Ovary (tissue), 7 donors: ENCODE measurements at regions not wholly inside any gene's neighbourhood (a gene's known extent, or its start where the extent isn't known, plus 50 kb on each side); places are given as distances from the start of the nearest gene placed in this dataset.

Source experiments
- DNase-seq, 5 donors: peaks; one replicate each; pipeline ENCODE4 v3.0.0-alpha.2; 2019 to 2020
- H3K27ac ChIP-seq, 2 donors: fragments of 200-600 bp; one replicate each; pipeline versions ENCODE4 v1.5.1 to v1.8.0; 2019 to 2022
- H3K27me3 ChIP-seq: fragments of 200-600 bp; one replicate; pipeline ENCODE4 v1.8.0; 2022
- H3K36me3 ChIP-seq: fragments of 200-600 bp; sonication (generic); one replicate; pipeline ENCODE4 v1.5.1; 2019
- H3K4me1 ChIP-seq: one replicate; pipeline ENCODE4 v1.8.1; 2013; ENCODE audit warnings: mild to moderate bottlenecking, moderate library complexity; ENCODE audit not compliant: insufficient read depth
- H3K4me3 ChIP-seq: fragments of 200-600 bp; sonication (generic); one replicate; pipeline ENCODE4 v1.5.1; 2017
- H3K9me3 ChIP-seq, 2 donors: fragments of 200-600 bp in 1 of 2; sonication (generic) in 1 of 2; one replicate each; pipeline versions ENCODE4 v1.5.1 to v1.8.1; 2013 to 2019; ENCODE audit warnings: mild to moderate bottlenecking in 1 of 2, moderate library complexity in 1 of 2
- EP300 ChIP-seq: sonication (generic); formaldehyde crosslinking; IDR thresholded peaks from one replicate; pipeline ENCODE4 v1.6.1; 2017; ENCODE audit warnings: antibody characterized with exemption
- POLR2A ChIP-seq: fragments of 450-650 bp; IDR thresholded peaks from one replicate; pipeline ENCODE4 v1.6.1; 2017; ENCODE audit warnings: antibody characterized with exemption, mild to moderate bottlenecking, moderate library complexity
- WGBS, 3 donors: extraction: QIAGEN DNeasy Blood & Tissue Kit in 1 of 3; methylation state at CpG; one replicate each; pipeline versions ENCODE4 v1.1.5 to v1.1.7; 2013 to 2017; 5-methylcytosine and 5-hydroxymethylcytosine counted together
- intact Hi-C, 4 donors: fragments of 100-400 bp; cut with DNase I; formaldehyde crosslinking; loops; one replicate each; pipeline versions ENCODE4 v1.11.0 to v1.15.1; 2022 to 2023
- TF ChIP-seq, protein P1 (sequence below), 3 donors: fragments of 450-650 bp in 2 of 3; fragments of 200-600 bp in 1 of 3; IDR thresholded peaks; one replicate each; pipeline versions ENCODE4 v1.5.1 to v1.8.0; 2016 to 2022; ENCODE audit warnings: antibody characterized with exemption in 3 of 3, mild to moderate bottlenecking in 1 of 3
- donor health status: DM: no; HTN: no; CAD: no; lungs with moderate emphysema.
- donor health status: DM: no; HTN: no; CAD: no.
- donor health status: Bipolar disorder and iron deficiency.
- donor health status: DM: no; HTN: no; CAD: no.
- donor health status: DM: yes; HTN: yes; CAD: no.

DNA sequence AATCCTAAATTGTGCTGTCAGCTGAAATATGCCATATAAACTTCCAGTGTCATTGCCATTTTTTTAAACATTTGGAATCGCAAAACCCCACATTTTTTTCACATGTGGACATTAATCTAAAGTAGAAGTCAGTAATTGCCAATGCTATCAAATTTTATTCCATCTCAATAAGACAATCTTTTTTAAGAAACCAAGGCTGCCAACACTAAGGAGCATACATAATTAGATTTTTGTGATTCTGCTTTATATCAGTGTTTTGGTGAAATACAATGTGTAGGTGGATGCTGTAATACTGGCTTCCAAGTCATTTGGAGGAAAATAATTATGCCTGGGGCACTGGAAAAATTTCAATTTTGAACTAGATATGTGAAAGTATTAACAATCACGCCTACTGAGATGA lies 256.7 kb downstream of the ZPLD1 start:
- no peak for DNase-seq
- Histone ChIP-seq H3K27ac (no peak overlapping the region), H3K27me3 (no peaks in the 10 kb centered on the region), H3K4me3 (no peak overlapping the region), H3K4me1 (no peaks in the 10 kb centered on the region), H3K9me3 (no peaks in the 10 kb centered on the region), H3K36me3 (no peaks in the 10 kb centered on the region)
- 76 to 81% (median 76%) methylated on average over 2 of the region's 2 CpGs for WGBS, 3 donors
- no peak for TF ChIP-seq EP300
- TF ChIP-seq, protein P1, sequence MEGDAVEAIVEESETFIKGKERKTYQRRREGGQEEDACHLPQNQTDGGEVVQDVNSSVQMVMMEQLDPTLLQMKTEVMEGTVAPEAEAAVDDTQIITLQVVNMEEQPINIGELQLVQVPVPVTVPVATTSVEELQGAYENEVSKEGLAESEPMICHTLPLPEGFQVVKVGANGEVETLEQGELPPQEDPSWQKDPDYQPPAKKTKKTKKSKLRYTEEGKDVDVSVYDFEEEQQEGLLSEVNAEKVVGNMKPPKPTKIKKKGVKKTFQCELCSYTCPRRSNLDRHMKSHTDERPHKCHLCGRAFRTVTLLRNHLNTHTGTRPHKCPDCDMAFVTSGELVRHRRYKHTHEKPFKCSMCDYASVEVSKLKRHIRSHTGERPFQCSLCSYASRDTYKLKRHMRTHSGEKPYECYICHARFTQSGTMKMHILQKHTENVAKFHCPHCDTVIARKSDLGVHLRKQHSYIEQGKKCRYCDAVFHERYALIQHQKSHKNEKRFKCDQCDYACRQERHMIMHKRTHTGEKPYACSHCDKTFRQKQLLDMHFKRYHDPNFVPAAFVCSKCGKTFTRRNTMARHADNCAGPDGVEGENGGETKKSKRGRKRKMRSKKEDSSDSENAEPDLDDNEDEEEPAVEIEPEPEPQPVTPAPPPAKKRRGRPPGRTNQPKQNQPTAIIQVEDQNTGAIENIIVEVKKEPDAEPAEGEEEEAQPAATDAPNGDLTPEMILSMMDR (IDR thresholded peaks at IDR 0.05), result no peak
- no peak for TF ChIP-seq POLR2A
- intact Hi-C loops, result no loop called here

DNA sequence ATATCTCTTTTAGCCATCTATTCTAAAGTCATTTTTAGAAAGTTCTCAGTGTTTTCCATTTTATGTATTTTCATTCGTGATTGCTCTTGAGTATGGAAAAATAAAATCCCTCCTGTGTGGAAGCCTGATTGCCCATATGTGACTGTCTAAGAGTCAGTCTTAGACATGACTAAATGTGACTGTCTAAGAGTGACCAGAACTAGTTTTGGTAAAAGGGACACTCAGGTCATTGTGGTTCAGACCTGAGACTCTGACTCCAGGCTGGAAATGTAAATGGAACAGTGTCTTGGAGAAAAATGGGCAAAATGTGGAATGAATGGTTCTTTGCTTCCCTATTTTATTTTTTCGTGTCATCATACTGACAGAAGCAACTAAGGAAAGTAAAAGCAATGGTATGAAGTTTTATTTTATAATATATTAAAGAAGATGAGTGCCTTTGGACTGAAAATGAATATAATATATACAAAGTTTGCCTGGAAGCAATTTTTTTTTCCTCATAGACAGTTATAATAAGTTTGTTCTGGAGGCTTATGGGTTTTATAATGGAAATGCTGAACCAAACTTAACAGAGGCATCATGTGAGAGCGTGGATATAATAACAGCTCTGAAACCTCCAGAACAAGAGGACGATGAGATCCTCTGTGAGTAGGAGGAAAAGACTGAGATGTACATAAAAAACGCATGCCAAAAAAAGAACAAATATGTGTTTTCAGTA lies 264.4 kb downstream of the ZPLD1 start:
- no peaks in the 10 kb centered on the region for H3K27me3 ChIP-seq
- TF ChIP-seq EP300 (no peak), POLR2A (no peak)
- TF ChIP-seq, protein P1 (IDR thresholded peaks at IDR 0.05), result no peak
- no peak overlapping the region for H3K27ac ChIP-seq
- H3K36me3 ChIP-seq, result no peaks in the 10 kb centered on the region
- H3K9me3 ChIP-seq, result no peaks in the 10 kb centered on the region
- no peak for DNase-seq
- WGBS, 3 donors, result 68 to 74% (median 69%) methylated on average over 5 of the region's 5 CpGs
- intact Hi-C loops, result no loop called here
- H3K4me1 ChIP-seq, result no peaks in the 10 kb centered on the region
- no peak overlapping the region for H3K4me3 ChIP-seq

DNA sequence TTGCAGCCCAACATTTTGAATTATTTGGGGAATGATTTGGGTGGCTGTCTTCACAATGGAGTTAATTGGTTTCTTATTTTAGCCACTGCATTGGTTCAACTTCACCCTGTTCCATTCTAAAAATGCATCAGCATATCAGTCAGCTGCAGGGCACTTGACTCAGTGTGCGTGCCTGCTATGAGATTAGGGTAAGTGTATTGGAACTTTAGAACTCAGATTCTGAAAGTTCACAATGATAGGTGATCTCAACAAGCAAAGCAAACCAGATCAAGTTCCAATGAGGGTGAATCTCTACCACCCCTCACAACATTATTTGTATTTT lies 265.0 kb downstream of the ZPLD1 start:
- no peak for TF ChIP-seq POLR2A
- Histone ChIP-seq H3K4me1 (no peaks in the 10 kb centered on the region), H3K4me3 (no peak overlapping the region), H3K27me3 (no peaks in the 10 kb centered on the region), H3K36me3 (no peaks in the 10 kb centered on the region), H3K9me3 (no peaks in the 10 kb centered on the region), H3K27ac (no peak overlapping the region)
- DNase-seq, result no peak
- WGBS, 3 donors, result 79 to 97% (median 86%) methylated on average over 1 of the region's 1 CpG
- intact Hi-C loops, result no loop called here

DNA sequence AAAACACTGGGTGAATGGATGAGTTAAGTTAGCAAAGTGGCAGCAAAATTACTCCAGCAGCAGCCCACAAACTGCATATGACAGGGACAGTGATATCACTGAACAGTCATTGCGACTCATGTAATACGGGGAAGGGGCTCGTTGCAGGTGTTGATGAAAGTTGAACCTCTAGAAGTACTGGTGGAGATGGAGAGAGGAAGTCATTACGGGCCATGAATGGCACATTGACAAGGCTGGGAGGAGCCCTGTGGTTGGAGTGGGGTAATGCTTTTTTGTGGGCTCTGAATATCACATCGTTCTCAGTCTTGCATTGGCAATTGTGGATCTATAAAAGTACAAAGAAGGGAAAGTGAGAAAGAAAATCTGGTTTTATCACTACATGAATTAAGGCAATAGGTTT lies 278.1 kb downstream of the ZPLD1 start:
- TF ChIP-seq EP300 (no peak), POLR2A (no peak)
- 86 to 91% (median 89%) methylated on average over 5 of the region's 5 CpGs for WGBS, 3 donors
- Histone ChIP-seq H3K27me3 (no peaks in the 10 kb centered on the region), H3K9me3 (no peaks in the 10 kb centered on the region), H3K36me3 (no peaks in the 10 kb centered on the region), H3K4me1 (no peaks in the 10 kb centered on the region), H3K4me3 (no peak overlapping the region), H3K27ac (no peak overlapping the region)
- intact Hi-C loops, result no loop called here
- no peak for DNase-seq

DNA sequence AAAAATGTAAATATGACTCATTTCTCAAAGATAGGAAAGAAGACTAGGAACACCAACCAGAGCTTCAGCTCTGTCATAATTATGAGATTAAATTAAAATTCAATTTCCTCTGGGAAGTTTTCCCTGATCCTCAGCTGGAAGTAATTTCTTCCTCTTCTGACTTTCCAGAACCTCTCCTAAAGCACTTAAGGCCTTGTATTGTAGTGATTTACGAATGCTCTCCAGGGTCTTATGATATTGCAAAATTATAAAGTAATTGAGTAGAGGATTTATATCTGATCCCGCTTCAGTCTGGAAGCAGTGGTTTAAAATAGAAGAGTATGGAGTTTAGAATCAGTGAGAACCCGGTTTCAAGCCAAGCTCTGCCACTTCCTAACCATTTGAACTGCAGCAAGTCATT lies 279.8 kb downstream of the ZPLD1 start:
- TF ChIP-seq, protein P1 (IDR thresholded peaks at IDR 0.05), result no peak
- TF ChIP-seq EP300 (no peak), POLR2A (no peak)
- Histone ChIP-seq H3K9me3 (no peaks in the 10 kb centered on the region), H3K4me1 (no peaks in the 10 kb centered on the region), H3K27me3 (no peaks in the 10 kb centered on the region), H3K27ac (no peak overlapping the region), H3K36me3 (no peaks in the 10 kb centered on the region), H3K4me3 (no peak overlapping the region)
- intact Hi-C loops, result no loop called here
- 58 to 77% (median 67%) methylated on average over 3 of the region's 3 CpGs for WGBS, 3 donors
- DNase-seq, result no peak
